GM12864 (cell line): ENCODE measurements at regions not wholly inside any gene's neighbourhood (a gene's known extent, or its start where the extent isn't known, plus 50 kb on each side); places are given as distances from the start of the nearest gene placed in this dataset.

Experiments used
- DNase-seq: peaks from one replicate; pipeline ENCODE4 v3.0.0-alpha.2; 2011; ENCODE audit warnings: low read depth
- H3K4me3 ChIP-seq: 2 replicates; pipeline ENCODE4 v1.5.1; 2011; ENCODE audit warnings: mild to moderate bottlenecking, low read depth, low read length, control low read depth
- CTCF ChIP-seq: IDR thresholded peaks from 2 replicates; pipeline ENCODE4 v1.5.1; 2011; ENCODE audit warnings: low read depth, mild to moderate bottlenecking, moderate library complexity, low read length, control low read depth, inconsistent platforms; ENCODE audit errors: missing control alignments

- TF ChIP-seq CTCF: no peak
- DNase-seq: no peak
- H3K4me3 ChIP-seq: no peak overlapping the region
Measured at GRCh38 chr11:23953951-23954710, 542.7 kb upstream of the LUZP2 start.

GRCh38 chr11:23954730-23955129, 542.1 kb upstream of the LUZP2 start:
- no peak for TF ChIP-seq CTCF
- H3K4me3 ChIP-seq: no peak overlapping the region
- DNase-seq: no peak

- no peak for DNase-seq
- no peak for TF ChIP-seq CTCF
- H3K4me3 ChIP-seq: no peak overlapping the region
Measured at GRCh38 chr11:23956586-23956985, 540.3 kb upstream of the LUZP2 start.

GRCh38 chr11:23957314-23957713, 539.5 kb upstream of the LUZP2 start:
- TF ChIP-seq CTCF: no peak
- no peak for DNase-seq
- H3K4me3 ChIP-seq: no peak overlapping the region

- TF ChIP-seq CTCF: no peak
- H3K4me3 ChIP-seq: no peak overlapping the region
- no peak for DNase-seq
Measured at GRCh38 chr11:23959462-23959861, 537.4 kb upstream of the LUZP2 start.

- TF ChIP-seq CTCF: no peak
- H3K4me3 ChIP-seq: no peak overlapping the region
- no peak for DNase-seq
Measured at GRCh38 chr11:23961503-23962338, 535.1 kb upstream of the LUZP2 start.
